ENCODE measurements at regions not wholly inside any gene's neighbourhood (a gene's known extent, or its start where the extent isn't known, plus 50 kb on each side); places are given as distances from the start of the nearest gene placed in this dataset.
"Not testable (repeated sequence)": the region's sequence is repeated elsewhere in the genome, so short reads cannot be mapped to it uniquely, and the experiment has no call there.

DNA sequence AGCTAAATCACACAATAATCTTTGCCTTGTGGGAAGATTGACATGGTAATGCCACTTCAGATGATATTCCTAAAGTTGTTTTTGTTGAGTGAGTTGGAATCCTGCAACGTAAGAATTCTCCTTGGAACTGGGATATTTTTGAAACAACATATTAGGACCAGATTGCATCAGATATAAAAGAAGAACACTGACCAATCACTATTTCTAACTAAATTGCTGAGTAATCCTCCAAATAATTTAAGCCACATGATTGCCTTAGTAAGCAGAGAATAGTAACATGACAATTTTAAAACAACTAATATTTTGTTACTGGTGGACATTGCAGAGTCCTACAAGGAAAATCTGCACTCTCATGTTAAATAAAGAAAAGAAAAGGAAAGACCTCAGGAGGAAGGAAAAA is 353.9 kb upstream of the LMCD1 start:
- no peak for DNase-seq

DNA sequence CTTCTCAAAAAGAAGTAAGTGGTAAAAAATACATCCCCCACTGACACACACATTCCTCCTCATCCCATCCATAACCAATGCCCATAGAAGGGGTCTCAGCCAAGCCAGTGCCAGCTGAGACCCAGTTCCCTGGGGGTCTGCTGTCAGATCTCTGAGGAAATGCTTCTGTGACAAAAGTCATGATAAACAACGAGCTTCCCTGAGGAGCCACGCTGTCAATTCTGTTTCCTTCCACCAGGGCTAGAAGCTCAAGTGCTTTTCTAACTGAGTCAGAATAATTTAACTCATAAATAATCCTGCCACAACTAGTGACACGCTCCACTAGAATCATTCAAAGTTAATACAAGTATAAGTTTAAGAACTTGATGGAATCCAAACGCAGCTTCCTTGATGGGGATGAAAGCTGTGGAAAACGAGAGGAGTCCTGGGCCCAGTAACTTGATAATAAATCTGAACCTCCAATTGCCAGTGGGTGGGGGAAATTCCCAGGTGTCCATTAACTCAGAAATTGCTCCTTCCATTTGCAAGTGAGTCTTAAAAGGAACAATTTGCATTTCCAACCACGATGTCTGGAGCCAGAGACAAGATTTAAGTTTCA is 348.7 kb upstream of the LMCD1 start:
- no peak for DNase-seq

DNA sequence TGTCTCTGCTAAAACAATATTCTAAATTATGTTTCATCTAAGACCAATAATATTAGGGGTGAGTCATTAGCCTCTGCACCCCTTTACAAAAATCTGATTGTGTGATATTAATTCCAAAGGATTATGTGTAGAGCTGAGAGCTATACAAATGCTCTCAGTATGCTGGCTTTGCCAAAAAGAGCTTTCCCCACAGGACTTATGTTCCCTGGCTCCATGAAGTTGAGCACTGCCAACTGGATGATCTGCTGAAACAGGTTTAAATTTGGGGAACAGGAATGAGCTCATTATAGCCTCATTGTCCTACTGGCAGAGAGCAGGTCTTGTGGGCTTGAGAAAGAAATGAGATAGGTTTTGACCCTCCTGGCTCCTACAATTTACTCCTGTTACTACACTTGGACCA is 347.8 kb upstream of the LMCD1 start:
- DNase-seq: no peak

DNA sequence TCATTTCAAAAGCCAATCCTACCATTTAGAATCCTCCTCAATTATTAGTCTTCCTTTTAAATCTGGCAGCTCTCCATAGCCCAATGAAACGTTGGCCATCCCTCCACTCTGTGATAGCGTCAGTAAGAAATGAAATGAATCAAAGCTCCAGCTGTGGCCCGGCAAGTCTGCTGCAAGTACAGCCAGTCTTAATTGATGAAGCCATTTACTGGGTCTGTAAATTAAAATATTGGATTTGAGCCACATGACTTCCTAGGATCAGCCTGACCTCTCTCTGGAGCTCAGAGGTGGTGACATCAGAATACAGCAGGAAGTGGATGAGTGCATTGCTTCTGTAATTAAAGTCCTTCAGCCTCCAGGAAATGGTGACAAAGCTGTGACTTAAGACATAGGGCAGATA is 347.0 kb upstream of the LMCD1 start:
- no peak for DNase-seq

DNA sequence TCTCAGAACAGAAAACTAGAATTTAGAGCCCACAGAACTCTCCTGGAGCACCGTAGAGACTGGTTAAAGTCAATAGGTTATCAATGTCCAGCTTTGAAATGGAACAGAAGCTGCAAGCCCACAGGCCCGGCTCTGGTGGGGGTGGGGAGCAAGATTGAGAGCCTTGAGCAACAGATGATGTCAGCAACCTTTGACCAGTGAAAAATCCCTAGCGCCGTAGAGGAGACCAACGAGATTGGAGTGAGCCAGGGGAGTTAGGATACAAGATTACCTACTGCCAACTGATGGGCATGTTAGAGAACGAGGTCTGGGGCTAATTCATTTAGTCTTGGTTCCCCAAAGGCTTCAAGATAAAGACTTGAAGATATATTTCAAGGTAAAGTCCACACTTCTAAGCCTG is 345.5 kb upstream of the LMCD1 start:
- no peak for DNase-seq

DNA sequence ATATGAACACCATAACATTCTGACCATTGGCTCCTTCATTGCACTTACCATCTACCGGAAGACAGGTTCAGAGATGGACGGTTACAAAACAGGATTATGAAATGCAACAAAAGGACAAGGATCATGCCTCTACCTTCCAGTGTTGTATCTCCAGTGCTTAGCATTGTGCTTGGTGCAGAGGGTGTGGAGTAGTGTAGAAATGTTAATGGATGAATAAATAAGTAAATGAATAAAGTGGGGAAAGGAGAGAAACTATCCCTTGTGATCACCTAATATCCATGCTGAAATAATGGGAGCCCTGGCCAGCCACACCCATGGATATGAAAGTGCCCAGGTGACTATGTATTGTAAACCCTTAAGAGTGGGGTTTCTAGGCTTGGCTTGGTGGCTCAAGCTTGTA is 344.8 kb upstream of the LMCD1 start:
- DNase-seq: no peak

DNA sequence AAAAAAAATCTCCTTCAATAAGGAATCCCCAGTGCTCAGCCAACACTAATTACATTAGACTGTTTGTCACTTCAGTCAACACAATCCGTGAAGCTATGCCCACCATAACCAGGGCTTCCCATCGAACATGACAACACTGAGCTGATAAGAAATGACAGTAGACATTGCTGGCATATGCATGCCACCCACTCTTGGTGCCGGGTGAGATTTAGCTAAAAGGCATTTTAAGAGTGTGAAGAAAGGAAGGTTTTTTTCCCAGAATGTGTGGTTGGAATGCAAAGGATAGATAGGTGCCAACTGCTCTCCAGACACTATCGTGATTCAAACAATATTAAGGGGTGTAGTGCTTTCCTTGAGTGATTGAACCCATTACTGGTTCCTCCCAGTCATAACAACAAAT is 344.0 kb upstream of the LMCD1 start:
- DNase-seq: no peak

DNA sequence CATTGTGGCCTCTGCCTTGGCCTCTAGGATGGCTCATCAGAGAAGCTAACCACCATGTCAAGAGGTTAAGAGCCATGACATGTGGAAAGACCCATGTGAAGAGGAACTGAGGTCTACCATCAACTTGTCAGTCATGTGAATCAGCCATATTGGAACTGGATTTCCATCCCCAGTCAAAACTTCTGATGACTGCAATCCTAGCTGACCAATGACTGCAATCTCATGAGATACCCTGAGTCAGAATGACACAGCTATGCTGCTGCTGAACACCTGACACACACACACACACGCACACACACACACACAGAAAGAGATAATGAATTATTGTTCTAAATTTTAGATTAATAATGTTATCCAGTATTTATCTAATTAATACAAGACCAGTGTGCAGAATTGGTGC is 337.5 kb upstream of the LMCD1 start:
- DNase-seq: no peak

DNA sequence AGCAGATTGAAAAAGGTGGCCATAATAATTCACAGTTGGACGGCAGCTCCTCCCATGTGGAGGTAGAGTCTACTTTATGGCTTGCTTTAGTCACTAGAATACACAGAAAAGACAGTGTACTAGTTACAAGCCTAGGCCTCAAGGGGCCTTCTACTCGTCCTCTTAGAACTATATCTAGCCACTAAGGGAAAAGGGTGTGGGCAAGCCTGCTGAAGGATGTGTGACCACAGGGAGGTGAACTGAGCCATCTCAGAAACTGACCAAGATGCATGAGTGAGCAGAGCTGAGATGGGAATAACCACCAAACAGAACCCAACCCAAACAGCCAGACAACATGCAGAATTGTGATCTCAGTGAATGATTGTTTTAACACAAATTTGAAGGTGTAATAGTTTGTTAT is 335.6 kb upstream of the LMCD1 start:
- no peak for DNase-seq

DNA sequence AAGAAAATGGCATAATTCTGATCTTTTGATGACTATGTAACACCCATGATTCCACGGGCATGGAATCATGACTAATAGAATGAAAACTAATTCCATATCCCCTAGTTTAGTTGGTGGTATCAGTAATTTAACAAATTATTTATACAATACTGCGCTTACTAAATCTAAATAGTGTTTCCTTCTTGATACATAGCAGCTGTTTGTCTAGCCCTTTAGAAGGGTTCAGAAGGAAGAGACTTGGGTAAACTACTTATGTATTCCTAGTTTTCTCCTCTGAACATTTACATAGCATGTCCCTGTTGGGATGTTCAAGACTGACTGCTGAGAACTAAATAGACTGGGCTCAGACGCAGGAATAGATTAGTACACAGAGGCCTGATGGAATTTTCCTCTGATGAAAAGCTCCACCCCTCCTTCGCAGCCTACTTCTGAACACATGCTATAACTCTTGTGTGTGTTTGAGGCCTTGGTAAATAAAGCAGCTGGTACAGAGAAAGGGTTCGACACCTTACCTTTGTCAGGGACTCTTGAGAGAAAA is 330.6 kb upstream of the LMCD1 start:
- no peak for DNase-seq

DNA sequence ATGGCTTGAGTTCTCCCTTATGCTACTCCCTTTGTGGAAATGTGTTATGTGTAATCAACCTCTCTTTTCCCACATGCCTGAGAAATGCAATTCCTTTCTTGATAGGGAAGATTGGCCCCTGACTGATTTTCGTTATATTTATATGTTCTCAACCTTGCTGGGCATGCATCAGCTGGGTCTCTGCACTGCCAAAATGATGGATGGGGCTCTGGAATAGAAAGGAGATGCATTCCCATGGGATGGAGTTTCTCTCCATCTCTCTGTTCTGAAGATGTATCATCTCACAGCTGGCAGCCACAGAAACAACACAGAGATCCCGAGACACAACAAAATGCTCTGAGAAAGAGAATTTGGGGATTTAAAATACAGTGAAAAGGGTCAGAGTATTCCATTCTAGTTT is 327.7 kb upstream of the LMCD1 start:
- DNase-seq: no peak

DNA sequence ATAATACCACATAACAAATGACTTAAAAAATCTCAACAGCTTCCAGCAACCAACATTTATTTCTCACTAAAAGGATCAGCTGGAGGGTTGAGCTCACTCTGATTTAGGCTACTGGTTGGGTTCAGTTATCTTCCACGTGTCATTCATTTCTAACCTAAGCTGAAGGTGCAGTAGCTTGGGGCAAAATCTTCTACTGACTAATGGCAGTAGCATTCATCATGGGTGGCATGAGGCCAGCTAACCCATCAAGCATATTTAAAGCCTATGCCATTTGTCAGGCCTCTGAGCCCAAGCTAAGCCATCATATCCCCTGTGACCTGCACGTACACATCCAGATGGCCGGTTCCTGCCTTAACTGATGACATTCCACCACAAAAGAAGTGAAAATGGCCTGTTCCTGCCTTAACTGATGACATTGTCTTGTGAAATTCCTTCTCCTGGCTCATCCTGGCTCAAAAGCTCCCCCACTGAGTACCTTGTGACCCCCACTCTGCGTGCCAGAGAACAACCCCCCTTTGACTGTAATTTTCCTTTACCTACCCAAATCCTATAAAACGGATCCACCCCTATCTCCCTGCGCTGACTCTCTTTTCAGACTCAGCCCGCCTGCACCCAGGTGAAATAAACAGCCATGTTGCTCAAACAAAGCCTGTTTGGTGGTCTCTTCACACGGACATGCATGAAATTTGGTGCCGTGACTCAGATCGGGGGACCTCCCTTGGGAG is 324.7 kb upstream of the LMCD1 start:
- not testable (repeated sequence) for DNase-seq

DNA sequence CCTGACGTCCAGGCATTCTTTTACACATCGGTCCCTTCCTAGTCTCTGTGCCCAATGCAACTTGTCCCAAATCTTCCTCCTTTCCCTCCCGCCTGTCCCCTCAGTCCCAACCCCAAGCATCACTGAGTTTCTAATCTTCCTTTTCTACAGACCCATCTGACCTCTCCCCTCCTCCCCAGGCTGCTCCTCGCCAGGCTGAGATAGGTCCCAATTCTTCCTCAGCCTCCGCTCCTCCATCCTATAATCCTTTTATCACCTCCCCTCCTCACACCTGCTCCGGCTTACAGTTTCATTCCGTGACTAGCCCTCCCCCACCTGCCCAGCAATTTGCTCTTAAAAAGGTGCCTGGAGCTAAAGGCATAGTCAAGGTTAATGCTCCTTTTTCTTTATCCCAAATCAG is 323.1 kb upstream of the LMCD1 start:
- not testable (repeated sequence) for DNase-seq

DNA sequence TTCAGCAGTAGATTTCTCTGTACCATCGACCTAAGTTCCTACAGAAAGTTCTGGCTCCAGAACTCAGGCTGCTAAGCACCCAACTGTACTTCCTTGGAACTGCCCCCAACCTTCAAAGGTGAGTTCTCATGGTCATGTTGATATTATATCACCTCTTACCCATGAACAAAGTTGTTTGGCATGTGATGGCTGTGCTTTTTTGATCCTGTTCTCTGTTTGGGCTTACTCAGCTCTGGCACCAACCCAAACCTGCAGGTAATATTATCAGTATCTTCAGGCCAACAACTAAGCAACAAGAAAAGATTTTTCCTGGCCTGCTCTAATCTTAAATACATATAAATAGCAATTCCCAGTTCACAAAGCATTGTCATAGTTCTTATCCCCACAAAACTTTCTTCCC is 318.7 kb upstream of the LMCD1 start:
- DNase-seq: no peak

DNA sequence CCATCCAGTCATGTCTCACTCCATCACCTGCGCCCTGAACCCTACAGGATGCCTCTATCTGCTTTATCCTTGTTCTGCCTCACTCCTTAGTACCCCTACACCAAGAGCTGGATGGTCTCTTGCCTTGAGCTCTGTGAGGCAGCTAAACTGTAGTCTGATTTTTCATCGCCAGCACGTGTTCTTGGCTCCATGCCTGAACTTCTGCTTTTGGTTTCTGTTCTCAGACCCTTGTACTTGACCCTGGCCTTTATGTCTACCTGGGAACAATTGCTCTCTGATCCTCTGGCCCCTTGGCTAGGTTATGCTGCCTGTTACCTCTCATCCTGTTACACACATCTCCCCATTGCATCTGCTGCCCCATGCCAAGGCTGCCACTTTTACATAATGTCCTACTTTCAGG is 318.0 kb upstream of the LMCD1 start:
- DNase-seq: no peak

DNA sequence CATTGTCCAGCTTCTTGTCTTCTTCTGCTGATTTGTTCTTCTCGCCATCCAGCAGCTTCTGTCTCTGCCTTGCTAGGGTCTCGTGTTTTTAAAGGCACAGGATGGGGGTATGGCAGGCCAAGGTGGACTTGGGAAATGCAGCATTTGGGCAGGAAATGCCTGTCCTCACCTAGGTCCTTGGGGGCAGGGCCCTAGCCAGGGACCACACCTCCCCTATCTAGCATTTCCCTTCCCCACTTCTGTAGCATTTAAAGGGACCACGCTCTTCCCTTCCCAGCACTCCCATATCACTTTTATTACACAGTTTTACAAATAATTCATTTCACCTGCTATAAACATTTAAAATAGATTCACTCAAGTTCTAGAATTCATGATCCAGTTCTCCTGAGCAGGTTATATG is 315.4 kb upstream of the LMCD1 start:
- DNase-seq: no peak

DNA sequence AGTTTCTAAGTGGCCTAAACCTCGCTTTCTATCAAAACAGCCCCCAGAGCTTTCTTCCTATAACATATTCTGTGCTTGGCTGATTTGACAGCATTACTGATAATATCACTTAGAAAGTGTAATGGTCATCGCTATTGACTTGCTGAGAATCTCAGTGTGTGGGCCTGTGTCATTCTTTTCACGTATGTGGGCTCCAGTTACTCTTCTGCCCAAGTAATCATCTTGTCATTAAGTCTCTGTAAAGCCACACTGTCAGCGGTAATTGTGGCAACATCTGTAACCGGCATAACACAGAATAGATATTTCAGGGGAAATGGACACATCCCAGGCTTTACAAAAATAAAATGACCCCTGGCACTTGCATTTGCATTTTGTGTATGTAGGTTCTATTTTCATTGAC is 313.6 kb upstream of the LMCD1 start:
- no peak for DNase-seq

DNA sequence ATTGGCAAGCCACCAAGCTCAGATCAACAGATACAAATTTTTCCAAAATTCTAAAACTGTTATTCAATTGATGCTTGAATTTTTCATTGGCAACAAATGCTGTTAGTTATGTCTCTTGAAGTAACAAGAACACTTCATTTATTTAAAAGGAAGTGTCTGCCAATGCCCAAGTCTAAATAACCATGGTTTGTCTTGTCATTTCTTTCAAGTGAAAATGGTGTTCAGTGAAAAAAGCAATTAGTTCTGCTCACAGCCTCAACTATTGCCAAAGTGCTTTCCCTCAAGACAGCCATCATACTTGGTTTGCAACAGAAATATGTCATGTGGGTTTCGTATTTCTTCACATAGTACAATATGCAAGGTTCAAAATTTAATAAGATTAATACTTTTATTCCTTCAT is 312.6 kb upstream of the LMCD1 start:
- DNase-seq: no peak

DNA sequence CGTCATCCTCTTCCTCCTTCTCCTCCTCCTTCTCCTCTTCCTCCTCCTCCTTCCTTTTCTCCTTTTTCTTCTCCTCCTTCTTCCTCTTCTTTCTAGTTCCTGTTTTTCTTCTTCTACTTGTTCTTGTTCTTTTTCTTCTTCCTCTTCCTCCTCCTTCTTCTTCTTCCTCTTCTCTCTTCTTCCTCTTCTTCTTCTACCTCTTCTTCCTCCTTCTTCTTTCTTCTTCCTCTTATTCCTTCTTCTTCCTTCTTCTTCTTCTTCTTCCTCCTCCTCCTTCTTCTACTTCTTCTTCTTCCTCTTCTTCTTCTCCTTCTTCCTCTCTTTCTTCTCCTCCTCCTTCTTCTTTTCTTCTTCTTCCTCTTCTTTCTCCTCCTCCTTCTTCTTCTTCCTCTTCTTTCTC is 310.2 kb upstream of the LMCD1 start:
- DNase-seq: no peak

DNA sequence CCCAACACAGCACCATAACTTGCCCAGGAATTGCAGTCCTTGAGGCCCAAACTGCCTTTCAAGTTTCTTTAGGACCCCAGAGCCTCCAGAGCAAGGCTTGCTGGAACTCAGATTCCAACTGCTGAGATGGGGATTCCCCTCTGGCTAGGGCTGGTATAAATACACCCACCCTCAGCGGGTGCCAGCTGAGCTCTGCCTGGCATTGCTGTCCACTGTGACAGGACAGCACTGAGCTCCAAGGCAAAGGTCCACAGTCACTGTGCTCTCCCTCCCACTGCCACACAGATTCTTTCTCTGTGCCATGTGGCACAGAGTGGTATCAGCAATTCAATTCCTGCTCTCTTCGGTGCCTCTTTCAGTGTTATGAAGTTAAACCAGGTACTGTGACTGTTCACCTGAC is 304.2 kb upstream of the LMCD1 start:
- DNase-seq: no peak

DNA sequence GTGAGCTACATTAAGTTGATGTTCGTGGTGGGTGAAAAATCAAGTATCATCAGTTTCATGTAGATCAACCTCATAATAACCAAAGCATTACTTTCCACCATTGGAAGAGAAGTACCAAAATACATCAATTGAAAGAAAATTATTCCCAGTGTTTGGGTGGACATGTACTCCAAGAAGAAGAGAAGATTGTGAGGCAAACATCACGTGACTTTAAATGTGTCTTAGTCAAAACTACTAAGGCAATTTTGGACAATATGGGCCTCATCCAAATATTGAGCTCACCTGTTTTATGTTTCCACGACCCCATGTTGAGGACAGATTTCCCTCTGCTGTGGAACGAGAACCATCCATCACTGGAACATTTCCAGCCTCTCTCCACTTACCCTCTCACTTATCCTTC is 303.0 kb upstream of the LMCD1 start:
- DNase-seq: no peak

DNA sequence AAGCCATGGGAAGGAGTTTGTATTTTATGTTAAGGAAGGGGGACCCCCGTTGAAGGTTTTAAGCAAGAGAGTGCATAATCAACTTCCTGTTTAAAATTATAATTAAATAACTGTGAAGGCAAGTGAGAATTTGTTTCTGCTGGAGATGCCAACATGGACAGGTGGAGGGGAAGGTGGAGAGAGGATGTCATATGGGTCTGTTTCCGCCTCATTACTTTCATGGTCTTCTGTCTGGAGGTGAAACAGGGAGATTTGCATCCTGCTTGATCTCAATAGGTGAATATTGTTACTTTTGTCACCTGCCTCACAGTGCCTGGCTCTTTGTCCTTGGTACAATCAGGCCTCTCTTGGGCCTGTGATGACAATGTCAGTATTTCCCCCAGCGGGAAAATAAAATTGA is 300.6 kb upstream of the LMCD1 start:
- DNase-seq: no peak

DNA sequence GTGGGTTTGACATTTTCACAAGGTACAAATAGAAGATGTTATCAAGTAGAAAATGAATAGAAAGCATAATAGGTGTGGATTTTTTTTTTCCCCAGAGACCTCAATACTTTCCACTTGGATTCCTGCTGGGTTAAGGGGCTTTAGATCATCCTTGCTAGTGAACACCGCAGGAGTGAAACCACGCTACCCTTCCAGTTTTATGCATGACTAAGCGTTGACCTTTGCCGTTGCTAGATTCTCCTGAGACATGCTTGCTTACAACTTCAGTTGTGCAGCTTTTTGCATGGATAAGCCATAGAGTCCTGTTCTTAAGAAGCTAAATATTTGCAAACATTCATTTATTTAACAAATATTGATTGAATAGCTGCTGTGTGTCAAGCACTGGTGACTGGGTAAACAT is 299.7 kb upstream of the LMCD1 start:
- DNase-seq: no peak

DNA sequence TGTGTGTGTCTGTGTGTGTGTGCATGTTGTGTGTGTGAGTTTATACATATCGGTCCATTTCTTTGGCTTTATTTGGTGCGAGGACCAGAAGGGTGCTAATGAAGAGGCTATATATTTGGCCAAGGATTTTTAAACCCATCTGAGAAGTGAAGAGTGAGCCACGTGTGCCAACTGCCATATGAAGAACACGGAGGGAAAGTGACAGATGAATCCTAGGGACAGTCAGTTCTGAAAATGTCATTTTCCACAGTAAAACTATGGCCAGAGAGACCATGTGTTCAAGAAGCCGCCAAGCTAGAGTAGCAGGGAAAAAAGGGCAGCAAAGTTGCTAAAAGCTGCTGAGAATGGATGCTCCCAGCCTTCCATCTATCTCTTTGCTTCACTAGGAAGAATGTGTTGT is 297.3 kb upstream of the LMCD1 start:
- no peak for DNase-seq

Measured in stimulated activated naive CD4-positive, alpha-beta T cell (primary cell).